ENCODE measurements at regions not wholly inside any gene's neighbourhood (a gene's known extent, or its start where the extent isn't known, plus 50 kb on each side); places are given as distances from the start of the nearest gene placed in this dataset.
"Not testable (repeated sequence)": the region's sequence is repeated elsewhere in the genome, so short reads cannot be mapped to it uniquely, and the experiment has no call there.

DNA sequence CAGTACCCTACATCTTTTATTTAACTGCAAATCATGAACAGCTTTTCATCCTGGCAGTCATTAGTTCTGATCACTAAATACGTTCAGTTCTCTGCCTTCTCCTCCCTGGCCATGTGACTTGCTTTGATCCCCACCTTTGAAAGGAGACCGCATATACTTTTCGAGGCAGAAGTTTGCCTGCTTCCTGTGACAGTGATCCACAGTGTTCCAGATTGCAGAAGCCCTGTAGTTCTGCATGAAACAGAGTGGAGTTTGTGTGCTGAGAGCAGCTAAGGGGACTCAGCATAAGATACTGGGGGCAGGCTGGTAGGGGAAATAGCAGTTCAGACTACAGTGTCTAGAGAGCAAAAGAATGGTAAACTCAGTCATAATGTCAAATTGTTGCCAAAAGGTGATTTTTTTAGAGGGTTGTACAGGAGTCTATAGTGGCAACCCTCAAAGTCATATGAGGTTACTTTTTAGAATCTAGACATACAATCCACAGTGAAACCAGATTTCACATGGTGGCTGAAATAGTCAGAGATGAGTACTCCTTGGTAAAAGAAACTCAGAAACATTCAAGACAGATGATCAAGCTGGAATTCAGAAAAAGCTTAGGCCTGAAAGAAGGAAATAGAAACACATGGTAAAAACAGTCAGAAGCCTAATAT, 1800.4 kb upstream of the CELF4 start:
- no peak for DNase-seq (ENCODE audit: low spot score)

- no peak for DNase-seq (ENCODE audit: low spot score)
These were observed 1794.5 kb upstream of the CELF4 start for GRCh38 chr18:39360072-39360471.

GRCh38 chr18:39359636-39360035, 1794.0 kb upstream of the CELF4 start:
- no peak for DNase-seq (ENCODE audit: low spot score)

GRCh38 chr18:39350945-39351344, 1785.3 kb upstream of the CELF4 start:
- DNase-seq (ENCODE audit: low spot score) = no peak

DNA sequence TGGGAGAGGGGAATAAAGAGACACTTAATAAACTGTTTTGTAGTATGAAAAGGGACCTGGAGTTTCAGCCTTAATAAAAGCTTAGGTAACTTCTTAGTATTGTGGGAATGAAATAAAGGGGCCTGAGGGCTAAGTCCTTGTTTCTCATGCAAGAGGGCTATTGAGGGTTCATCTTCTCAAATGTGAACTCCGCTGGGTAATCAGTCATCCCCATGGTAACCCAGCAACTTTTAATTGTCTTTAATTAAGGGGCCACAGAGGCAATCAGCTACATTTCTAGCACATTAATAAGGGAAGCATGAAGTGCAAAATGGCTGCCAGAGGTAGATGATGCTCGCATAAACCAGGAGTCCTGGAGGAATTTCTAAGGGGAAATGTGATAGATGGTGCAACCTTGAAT, 1784.2 kb upstream of the CELF4 start:
- DNase-seq (ENCODE audit: low spot score) = no peak

DNA sequence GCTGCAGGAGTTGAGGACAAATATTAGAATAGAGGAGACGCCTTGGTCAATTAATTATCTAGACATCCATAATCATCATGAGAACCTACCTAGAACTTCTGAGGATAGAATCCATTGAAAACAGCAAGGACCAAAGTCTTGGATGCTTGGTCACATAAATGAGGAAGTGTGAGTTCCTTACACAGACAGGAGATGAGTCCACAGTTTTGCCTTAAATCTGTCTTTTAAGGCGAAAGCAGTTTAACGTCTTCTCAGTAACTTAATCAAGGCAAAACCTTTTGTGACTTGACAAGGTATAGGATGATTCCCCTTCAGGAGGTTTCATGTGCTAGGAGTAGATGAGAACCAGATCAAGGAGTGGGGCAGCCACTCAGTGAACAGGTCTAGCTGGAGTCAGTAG, 1783.2 kb upstream of the CELF4 start:
- DNase-seq (ENCODE audit: low spot score) = no peak

DNA sequence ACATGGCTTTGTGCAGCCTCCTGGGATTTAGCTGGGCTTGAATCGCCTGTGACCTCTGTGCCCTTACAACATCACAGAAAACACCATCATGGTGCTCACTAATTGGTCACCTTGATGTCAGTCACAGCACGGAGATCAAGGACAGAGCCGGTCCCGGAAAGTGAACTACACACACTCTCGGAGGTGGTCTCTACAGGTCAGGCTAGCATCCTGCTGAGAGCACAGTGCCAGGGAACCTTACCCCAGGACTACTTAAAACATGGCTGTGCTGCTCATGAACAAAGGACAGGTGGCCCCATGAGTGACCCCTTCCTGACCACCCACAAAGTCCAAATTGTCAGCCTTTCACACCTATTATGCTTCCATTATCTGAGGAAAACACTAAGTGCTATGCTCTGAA, 1782.1 kb upstream of the CELF4 start:
- DNase-seq (ENCODE audit: low spot score) = no peak

DNA sequence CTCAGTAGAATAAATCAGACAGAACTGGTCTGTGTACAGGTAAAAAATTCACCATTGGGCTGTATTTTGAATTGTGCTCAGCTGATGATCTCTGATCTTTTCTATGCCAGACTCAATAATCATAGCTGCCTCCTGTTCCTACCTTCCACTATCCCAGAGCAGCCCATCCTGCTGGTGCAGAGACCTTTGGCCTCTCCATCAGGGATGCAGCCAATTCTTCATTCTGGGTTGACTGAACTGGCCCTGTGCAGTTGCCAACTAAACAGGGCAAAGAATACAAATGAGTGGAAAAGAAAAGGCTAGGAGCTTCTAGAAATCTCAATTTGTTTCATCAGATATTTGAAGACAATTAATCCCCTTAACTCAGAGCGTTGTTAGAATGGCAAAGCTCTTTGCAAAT, 1781.3 kb upstream of the CELF4 start:
- no peak for DNase-seq (ENCODE audit: low spot score)

DNA sequence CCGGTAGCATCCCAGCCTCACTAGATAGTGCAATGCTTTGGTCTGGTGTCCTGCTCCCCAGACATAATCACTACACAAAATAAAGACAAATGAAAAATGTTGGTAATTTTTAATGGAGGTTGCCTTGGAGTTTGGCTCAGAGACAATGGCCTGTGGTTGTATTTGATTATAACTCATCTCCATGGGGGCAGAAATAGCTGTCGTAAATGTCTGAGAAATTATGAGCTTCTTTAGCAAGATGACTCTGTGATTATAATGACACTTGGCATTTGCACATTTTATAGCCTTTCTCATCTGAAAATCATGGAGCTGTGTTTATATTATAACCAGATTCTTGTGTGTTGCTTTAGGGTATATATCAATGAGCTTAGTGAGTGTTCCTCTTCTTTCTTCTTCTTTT, 1779.7 kb upstream of the CELF4 start:
- DNase-seq (ENCODE audit: low spot score) = no peak

DNA sequence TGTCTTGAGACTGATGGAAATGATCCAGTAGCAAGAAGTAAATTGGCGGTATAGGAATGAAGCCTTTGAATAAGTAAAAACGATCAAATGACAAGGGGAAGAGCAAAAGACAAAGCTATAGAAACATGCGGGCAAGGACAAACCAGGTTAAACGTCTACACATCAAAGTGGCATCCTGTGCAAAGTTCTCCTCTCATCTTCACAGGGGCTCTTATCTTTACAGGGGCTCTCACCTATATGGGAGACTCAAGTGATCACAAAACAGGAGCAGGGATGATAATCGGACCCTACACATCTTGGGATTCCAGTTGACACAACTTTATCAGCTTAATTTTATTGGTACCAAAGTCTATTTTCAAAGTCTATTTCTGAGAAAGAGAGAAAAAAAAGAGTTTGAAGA, 1778.9 kb upstream of the CELF4 start:
- no peak for DNase-seq (ENCODE audit: low spot score)

- no peak for DNase-seq (ENCODE audit: low spot score)
These were observed 1775.5 kb upstream of the CELF4 start for GRCh38 chr18:39341129-39341528.

DNA sequence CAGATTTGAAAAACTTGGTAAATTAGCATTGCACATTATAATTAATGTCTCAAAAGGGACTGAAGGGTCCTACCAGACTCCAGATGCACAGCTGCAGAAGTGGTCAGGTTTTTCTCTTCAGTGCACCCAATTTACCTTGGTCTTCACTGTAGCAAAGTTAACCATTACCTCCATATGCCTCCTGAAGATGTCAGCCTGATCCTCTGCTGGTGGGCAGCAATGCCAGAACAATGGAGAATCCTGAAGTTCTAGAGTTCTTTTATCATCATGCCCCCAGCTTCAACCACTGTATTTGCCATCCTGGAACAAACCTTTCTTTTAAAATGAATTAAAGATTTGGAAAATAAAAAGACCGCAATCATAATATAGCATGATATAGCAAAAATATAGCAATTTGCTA, 1774.8 kb upstream of the CELF4 start:
- DNase-seq (ENCODE audit: low spot score) = no peak

DNA sequence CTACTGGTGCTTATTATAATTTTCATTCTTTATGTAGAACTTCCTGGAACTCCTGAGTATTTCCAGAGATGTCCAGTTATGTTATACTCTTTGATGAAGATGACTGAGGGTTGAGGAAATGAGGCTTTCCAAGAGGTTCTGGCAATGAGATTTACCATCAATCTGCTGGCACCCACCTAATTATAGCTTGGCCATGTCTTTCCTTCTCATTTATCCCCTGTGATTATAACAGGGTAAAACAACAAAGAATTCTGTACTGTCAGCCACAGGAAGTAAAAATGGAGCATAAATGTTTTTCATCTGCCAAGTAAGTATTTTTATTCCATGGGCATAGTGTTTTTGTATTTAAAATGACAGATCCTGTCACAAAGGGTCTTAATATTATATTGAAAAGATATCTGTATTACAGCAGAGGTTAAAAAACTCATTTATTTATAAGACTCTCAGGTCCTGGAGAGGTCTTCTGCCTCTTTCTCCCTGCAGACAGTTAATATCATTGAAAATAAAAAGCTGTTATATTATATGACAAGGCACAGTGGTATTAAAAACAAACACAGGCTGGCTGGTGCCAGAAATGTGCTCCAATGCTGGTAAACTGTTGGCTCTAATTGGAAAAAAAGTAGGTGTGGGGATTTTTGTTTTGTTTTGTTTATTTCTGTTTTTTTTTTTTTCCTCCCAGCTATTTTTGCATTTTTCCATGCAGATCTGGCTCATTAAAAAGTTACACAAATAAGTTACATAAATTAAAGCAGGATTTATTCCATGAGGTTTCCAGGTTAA, 1764.1 kb upstream of the CELF4 start:
- no peak for DNase-seq (ENCODE audit: low spot score)

GRCh38 chr18:39326772-39327171, 1761.2 kb upstream of the CELF4 start:
- DNase-seq (ENCODE audit: low spot score) = no peak

GRCh38 chr18:39325973-39326372, 1760.4 kb upstream of the CELF4 start:
- no peak for DNase-seq (ENCODE audit: low spot score)

- DNase-seq (ENCODE audit: low spot score) = no peak
These were observed 1753.5 kb upstream of the CELF4 start for GRCh38 chr18:39319141-39319540.

DNA sequence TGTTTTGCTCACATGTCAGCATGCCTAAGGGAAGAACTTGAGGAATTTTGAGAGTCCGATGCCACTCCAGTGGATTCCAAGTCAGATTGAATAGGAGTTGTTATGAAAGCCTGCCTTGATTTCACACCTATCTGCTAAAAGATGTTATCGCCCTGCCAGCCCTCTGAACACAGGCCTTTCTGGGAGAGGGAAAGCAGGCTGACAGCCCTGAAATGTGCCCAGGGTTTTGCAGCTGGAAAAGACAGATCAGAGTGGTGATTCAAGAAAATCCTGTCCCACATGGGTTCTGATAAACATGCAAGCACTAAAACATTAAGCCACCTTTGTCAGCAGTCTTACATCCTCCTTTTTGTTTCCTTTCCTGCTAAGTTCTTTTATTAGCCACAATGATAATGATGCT, 1752.9 kb upstream of the CELF4 start:
- no peak for DNase-seq (ENCODE audit: low spot score)

GRCh38 chr18:39318008-39318407, 1752.4 kb upstream of the CELF4 start:
- DNase-seq (ENCODE audit: low spot score) = no peak

- DNase-seq (ENCODE audit: low spot score) = no peak
These were observed 1749.0 kb upstream of the CELF4 start for GRCh38 chr18:39314595-39314994.

GRCh38 chr18:39313992-39314391, 1748.4 kb upstream of the CELF4 start:
- DNase-seq (ENCODE audit: low spot score) = no peak

GRCh38 chr18:39311111-39311712, 1745.6 kb upstream of the CELF4 start:
- no peak for DNase-seq (ENCODE audit: low spot score)

- not testable (repeated sequence) for DNase-seq (ENCODE audit: low spot score)
These were observed 1743.4 kb upstream of the CELF4 start for GRCh38 chr18:39308931-39309521.

DNA sequence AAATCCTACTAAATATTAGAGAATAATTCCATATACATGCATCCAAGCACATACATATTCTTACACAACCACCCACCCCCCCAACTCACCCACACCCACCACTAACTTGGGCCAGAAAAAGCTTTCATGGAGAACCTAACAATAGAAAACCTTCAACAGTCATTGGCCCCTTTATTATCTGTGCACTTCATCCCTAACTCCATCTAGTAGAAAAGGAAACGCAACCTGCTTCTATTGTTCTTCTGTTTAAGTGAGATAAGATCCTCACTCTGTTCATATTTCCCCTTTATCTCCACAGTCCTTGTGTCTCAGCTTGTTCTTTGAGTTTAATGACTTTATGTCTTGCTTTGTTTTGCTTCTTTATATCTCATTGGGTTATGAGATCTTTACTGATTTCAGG, 1740.2 kb upstream of the CELF4 start:
- no peak for DNase-seq (ENCODE audit: low spot score)

Data from germinal center (tissue), 1 donor.